Mucosa of descending colon (tissue), 3 donors: ENCODE measurements at regions not wholly inside any gene's neighbourhood (a gene's known extent, or its start where the extent isn't known, plus 50 kb on each side); places are given as distances from the start of the nearest gene placed in this dataset.

ENCODE experiments used
- ATAC-seq: fragments of 200-7000 bp; cut with Tn5 transposase; one replicate; pipeline ENCODE4 v1.9.1; 2020; ENCODE audit warnings: mild to moderate bottlenecking, moderate library complexity
- DNase-seq, 3 donors: peaks; one replicate each; pipeline ENCODE4 v3.0.0-alpha.2; 2020
- H3K36me3 ChIP-seq: fragments of 200-600 bp; one replicate; pipeline ENCODE4 v1.8.0; 2021; ENCODE audit warnings: low read depth, mild to moderate bottlenecking
- H3K4me1 ChIP-seq: fragments of 200-600 bp; one replicate; pipeline ENCODE4 v1.8.0; 2021; ENCODE audit warnings: low read depth, mild to moderate bottlenecking
- H3K4me3 ChIP-seq: fragments of 200-600 bp; one replicate; pipeline ENCODE4 v1.8.0; 2021; ENCODE audit warnings: mild to moderate bottlenecking
- H3K9me3 ChIP-seq: fragments of 200-600 bp; one replicate; pipeline ENCODE4 v1.8.0; 2021; ENCODE audit warnings: mild to moderate bottlenecking
- intact Hi-C, 2 donors: fragments of 100-400 bp; cut with DNase I in 1 of 2; cut with micrococcal nuclease in 1 of 2; formaldehyde crosslinking; loops; one replicate each; pipeline versions ENCODE4 v1.11.0 to v1.11.1; 2022; cut with DNase I, micrococcal nuclease
- TF ChIP-seq, protein P1 (sequence below): fragments of 200-600 bp; IDR thresholded peaks from one replicate; pipeline ENCODE4 v1.8.0; 2022; ENCODE audit warnings: antibody characterized with exemption, mild to moderate bottlenecking
- donor health status: DM: no; HTN: no; CAD: no; lungs with moderate emphysema.
- donor health status: DM: no; HTN: no; CAD: no.
- donor health status: DM: no; HTN: yes; CAD: no.

DNA sequence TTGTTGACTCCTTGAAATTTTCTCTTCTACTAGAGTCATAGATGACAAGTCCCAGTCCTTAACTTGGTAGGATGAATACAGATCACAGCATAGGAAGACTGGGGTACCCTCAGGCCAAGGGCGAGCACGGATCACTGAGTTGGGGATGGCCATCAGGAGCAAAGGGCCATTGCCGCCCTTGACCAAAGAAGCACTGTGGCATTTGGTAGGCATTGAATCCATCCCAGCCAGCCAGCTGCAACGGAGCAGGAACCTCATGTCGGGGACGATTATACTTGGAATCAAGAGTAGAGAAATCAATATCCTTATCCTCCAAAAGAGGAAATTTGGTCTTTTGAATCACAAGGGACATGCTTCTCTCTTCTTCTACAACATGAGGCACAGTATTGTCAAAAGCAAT, 50.1 kb upstream of the ZNF573 start:
- peaks cover 93% of the 10 kb centered on the region for H3K9me3 ChIP-seq
- DNase-seq (no peak), ATAC-seq (no peak)
- TF ChIP-seq, protein P1, sequence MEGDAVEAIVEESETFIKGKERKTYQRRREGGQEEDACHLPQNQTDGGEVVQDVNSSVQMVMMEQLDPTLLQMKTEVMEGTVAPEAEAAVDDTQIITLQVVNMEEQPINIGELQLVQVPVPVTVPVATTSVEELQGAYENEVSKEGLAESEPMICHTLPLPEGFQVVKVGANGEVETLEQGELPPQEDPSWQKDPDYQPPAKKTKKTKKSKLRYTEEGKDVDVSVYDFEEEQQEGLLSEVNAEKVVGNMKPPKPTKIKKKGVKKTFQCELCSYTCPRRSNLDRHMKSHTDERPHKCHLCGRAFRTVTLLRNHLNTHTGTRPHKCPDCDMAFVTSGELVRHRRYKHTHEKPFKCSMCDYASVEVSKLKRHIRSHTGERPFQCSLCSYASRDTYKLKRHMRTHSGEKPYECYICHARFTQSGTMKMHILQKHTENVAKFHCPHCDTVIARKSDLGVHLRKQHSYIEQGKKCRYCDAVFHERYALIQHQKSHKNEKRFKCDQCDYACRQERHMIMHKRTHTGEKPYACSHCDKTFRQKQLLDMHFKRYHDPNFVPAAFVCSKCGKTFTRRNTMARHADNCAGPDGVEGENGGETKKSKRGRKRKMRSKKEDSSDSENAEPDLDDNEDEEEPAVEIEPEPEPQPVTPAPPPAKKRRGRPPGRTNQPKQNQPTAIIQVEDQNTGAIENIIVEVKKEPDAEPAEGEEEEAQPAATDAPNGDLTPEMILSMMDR, result no peak
- H3K4me1 ChIP-seq, result no peaks in the 10 kb centered on the region
- no peaks in the 10 kb centered on the region for H3K36me3 ChIP-seq
- H3K4me3 ChIP-seq, result no peak overlapping the region
- intact Hi-C loops, result no loop called here
